ENCODE measurements at regions not wholly inside any gene's neighbourhood (a gene's known extent, or its start where the extent isn't known, plus 50 kb on each side); places are given as distances from the start of the nearest gene placed in this dataset. TPM values are rescaled to one million over a fixed set of nuclear protein-coding genes. Genes with fewer than 3 reads are reported as not detected.

GRCh38 chr6:96466147-96466863 lies 55.3 kb upstream of the UFL1 start:
- Histone ChIP-seq H2AFZ (ENCODE audit: low read length) (no peak overlapping the region), H3K4me3 (ENCODE audit: low read length) (no peak overlapping the region), H3K9ac (ENCODE audit: low read length) (no peak overlapping the region), H4K20me1 (ENCODE audit: insufficient read depth, low read depth, low read length) (no peaks in the 10 kb centered on the region), H3K9me2 (replicated peaks; ENCODE audit: insufficient read depth, low read length) (no peaks in the 10 kb centered on the region), H3K27ac (ENCODE audit: low read length) (no peak overlapping the region), H3K4me1 (ENCODE audit: low read length) (no peaks in the 10 kb centered on the region), H3K9me3 (ENCODE audit: low read length) (no peaks in the 10 kb centered on the region), H3K27me3 (ENCODE audit: low read length) (no peaks in the 10 kb centered on the region), H3K79me2 (ENCODE audit: low read length) (no peaks in the 10 kb centered on the region), H3K4me2 (ENCODE audit: low read depth, low read length, poor library complexity, severe bottlenecking) (no peak overlapping the region), H3K36me3 (ENCODE audit: insufficient read depth, low read length) (no peaks in the 10 kb centered on the region)
- no peak for DNase-seq

DNA sequence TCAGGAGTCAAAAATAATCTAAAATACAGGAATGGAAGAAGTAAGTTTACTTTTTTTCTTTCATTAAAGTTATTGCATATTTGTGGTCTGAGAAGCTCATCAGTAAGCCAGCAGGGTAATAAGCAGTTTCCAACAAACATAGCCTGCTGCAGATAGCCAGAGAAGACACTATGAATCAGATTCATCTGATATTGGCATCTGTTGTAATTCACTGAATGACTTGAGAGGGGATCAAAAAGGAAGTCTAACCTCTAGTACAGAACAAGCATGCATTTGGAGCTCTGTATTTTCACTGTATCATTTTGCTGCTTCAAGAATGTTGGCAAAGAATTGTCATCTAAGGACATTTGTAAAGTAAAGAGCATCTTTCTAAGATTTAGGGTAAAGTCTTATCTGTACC lies 53.8 kb upstream of the UFL1 start:
- Histone ChIP-seq H3K79me2 (ENCODE audit: low read length) (no peaks in the 10 kb centered on the region), H3K9me2 (replicated peaks; ENCODE audit: insufficient read depth, low read length) (no peaks in the 10 kb centered on the region), H3K4me3 (ENCODE audit: low read length) (no peak overlapping the region), H3K4me1 (ENCODE audit: low read length) (no peaks in the 10 kb centered on the region), H2AFZ (ENCODE audit: low read length) (no peak overlapping the region), H3K27me3 (ENCODE audit: low read length) (no peaks in the 10 kb centered on the region), H3K9me3 (ENCODE audit: low read length) (no peaks in the 10 kb centered on the region), H3K4me2 (ENCODE audit: low read depth, low read length, poor library complexity, severe bottlenecking) (no peak overlapping the region), H4K20me1 (ENCODE audit: insufficient read depth, low read depth, low read length) (no peaks in the 10 kb centered on the region), H3K9ac (ENCODE audit: low read length) (no peak overlapping the region), H3K36me3 (ENCODE audit: insufficient read depth, low read length) (no peaks in the 10 kb centered on the region), H3K27ac (ENCODE audit: low read length) (no peak overlapping the region)
- DNase-seq, result no peak

DNA sequence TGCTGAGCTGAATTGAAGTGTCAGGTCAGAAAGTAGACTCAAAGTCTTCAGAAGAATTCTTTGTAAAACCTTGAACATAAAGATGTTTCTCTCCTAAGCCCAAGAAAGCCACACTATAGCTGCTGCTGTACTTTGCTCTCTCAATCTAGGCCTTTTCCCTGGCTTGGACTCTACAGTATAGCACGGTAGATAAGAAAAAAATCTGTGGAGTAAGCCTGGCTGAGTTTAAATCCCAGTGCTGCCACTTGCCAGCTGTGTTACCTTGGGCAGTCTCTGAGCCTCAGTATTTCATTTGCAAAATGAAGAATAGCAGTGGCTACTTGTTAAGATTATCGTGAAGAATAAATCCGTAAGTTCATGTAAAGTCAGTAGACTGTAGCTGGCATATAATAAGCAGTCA lies 53.3 kb upstream of the UFL1 start:
- Histone ChIP-seq H3K4me2 (ENCODE audit: low read depth, low read length, poor library complexity, severe bottlenecking) (no peak overlapping the region), H3K27ac (ENCODE audit: low read length) (no peak overlapping the region), H3K4me1 (ENCODE audit: low read length) (no peaks in the 10 kb centered on the region), H3K9me3 (ENCODE audit: low read length) (no peaks in the 10 kb centered on the region), H3K9ac (ENCODE audit: low read length) (no peak overlapping the region), H3K27me3 (ENCODE audit: low read length) (no peaks in the 10 kb centered on the region), H2AFZ (ENCODE audit: low read length) (no peak overlapping the region), H4K20me1 (ENCODE audit: insufficient read depth, low read depth, low read length) (no peaks in the 10 kb centered on the region), H3K79me2 (ENCODE audit: low read length) (no peaks in the 10 kb centered on the region), H3K9me2 (replicated peaks; ENCODE audit: insufficient read depth, low read length) (no peaks in the 10 kb centered on the region), H3K36me3 (ENCODE audit: insufficient read depth, low read length) (no peaks in the 10 kb centered on the region), H3K4me3 (ENCODE audit: low read length) (no peak overlapping the region)
- no peak for DNase-seq

- Histone ChIP-seq H3K4me1 (ENCODE audit: low read length) (no peaks in the 10 kb centered on the region), H3K27me3 (ENCODE audit: low read length) (no peaks in the 10 kb centered on the region), H3K79me2 (ENCODE audit: low read length) (no peaks in the 10 kb centered on the region), H3K27ac (ENCODE audit: low read length) (no peak overlapping the region), H4K20me1 (ENCODE audit: insufficient read depth, low read depth, low read length) (no peaks in the 10 kb centered on the region), H3K4me3 (ENCODE audit: low read length) (no peak overlapping the region), H3K9me3 (ENCODE audit: low read length) (no peaks in the 10 kb centered on the region), H2AFZ (ENCODE audit: low read length) (no peak overlapping the region), H3K4me2 (ENCODE audit: low read depth, low read length, poor library complexity, severe bottlenecking) (no peak overlapping the region), H3K36me3 (ENCODE audit: insufficient read depth, low read length) (no peaks in the 10 kb centered on the region), H3K9me2 (replicated peaks; ENCODE audit: insufficient read depth, low read length) (no peaks in the 10 kb centered on the region), H3K9ac (ENCODE audit: low read length) (no peak overlapping the region)
- peak; percentile 61 for DNase-seq
Observed at GRCh38 chr6:96468681-96469224, 52.9 kb upstream of the UFL1 start.

- Histone ChIP-seq H4K20me1 (ENCODE audit: insufficient read depth, low read depth, low read length) (no peaks in the 10 kb centered on the region), H3K79me2 (ENCODE audit: low read length) (no peaks in the 10 kb centered on the region), H3K4me3 (ENCODE audit: low read length) (no peak overlapping the region), H2AFZ (ENCODE audit: low read length) (no peak overlapping the region), H3K27ac (ENCODE audit: low read length) (no peak overlapping the region), H3K9me2 (replicated peaks; ENCODE audit: insufficient read depth, low read length) (no peaks in the 10 kb centered on the region), H3K9ac (ENCODE audit: low read length) (no peak overlapping the region), H3K36me3 (ENCODE audit: insufficient read depth, low read length) (no peaks in the 10 kb centered on the region), H3K4me1 (ENCODE audit: low read length) (no peaks in the 10 kb centered on the region), H3K9me3 (ENCODE audit: low read length) (no peaks in the 10 kb centered on the region), H3K27me3 (ENCODE audit: low read length) (no peaks in the 10 kb centered on the region), H3K4me2 (ENCODE audit: low read depth, low read length, poor library complexity, severe bottlenecking) (no peak overlapping the region)
- no peak for DNase-seq
Observed at GRCh38 chr6:96469312-96469711, 52.3 kb upstream of the UFL1 start.

- H3K4me3 ChIP-seq (ENCODE audit: low read length), result no peak overlapping the region
- H3K9ac ChIP-seq (ENCODE audit: low read length), result no peak overlapping the region
- no peaks in the 10 kb centered on the region for H3K4me1 ChIP-seq (ENCODE audit: low read length)
- H3K27me3 ChIP-seq (ENCODE audit: low read length), result no peaks in the 10 kb centered on the region
- H3K4me2 ChIP-seq (ENCODE audit: low read depth, low read length, poor library complexity, severe bottlenecking), result no peak overlapping the region
- H3K9me3 ChIP-seq (ENCODE audit: low read length), result no peaks in the 10 kb centered on the region
- H3K36me3 ChIP-seq (ENCODE audit: insufficient read depth, low read length), result no peaks in the 10 kb centered on the region
- H3K79me2 ChIP-seq (ENCODE audit: low read length), result no peaks in the 10 kb centered on the region
- H4K20me1 ChIP-seq (ENCODE audit: insufficient read depth, low read depth, low read length), result no peaks in the 10 kb centered on the region
- DNase-seq, result no peak
- no peaks in the 10 kb centered on the region for H3K9me2 ChIP-seq (replicated peaks; ENCODE audit: insufficient read depth, low read length)
- H3K27ac ChIP-seq (ENCODE audit: low read length), result no peak overlapping the region
- H2AFZ ChIP-seq (ENCODE audit: low read length), result no peak overlapping the region
Observed at GRCh38 chr6:96470296-96470695, 51.3 kb upstream of the UFL1 start.

Small RNA genes lying in the stretch of these regions (small RNA-seq; reads per million reads assigned to genes)
- gene RN7SL797P, result not detected

All from Karpas-422 (cell line).